GM18909 (cell line): ENCODE measurements at regions not wholly inside any gene's neighbourhood (a gene's known extent, or its start where the extent isn't known, plus 50 kb on each side); places are given as distances from the start of the nearest gene placed in this dataset.
"Not testable (repeated sequence)": the region's sequence is repeated elsewhere in the genome, so short reads cannot be mapped to it uniquely, and the experiment has no call there.

ENCODE experiments used
- ATAC-seq: cut with Tn5 transposase; IDR thresholded peaks from one replicate; pipeline ENCODE4 v1.9.1; 2021; ENCODE audit warnings: mild to moderate bottlenecking; ENCODE audit not compliant: unreplicated experiment, poor library complexity

- no peak for ATAC-seq
Measured at GRCh38 chr6:134622382-134623173, 304.7 kb upstream of the SGK1 start.

- ATAC-seq: no peak
Measured at GRCh38 chr6:134621858-134622257, 303.9 kb upstream of the SGK1 start.

- no peak for ATAC-seq
Measured at GRCh38 chr6:134619789-134620188, 301.9 kb upstream of the SGK1 start.

GRCh38 chr6:134619077-134619476 is 301.2 kb upstream of the SGK1 start:
- ATAC-seq: peak; percentile 76

- no peak for ATAC-seq
Measured at GRCh38 chr6:134614606-134615485, 296.9 kb upstream of the SGK1 start.

GRCh38 chr6:134612128-134612527 is 294.2 kb upstream of the SGK1 start:
- not testable (repeated sequence) for ATAC-seq

- ATAC-seq: no peak
Measured at GRCh38 chr6:134610411-134610810, 292.5 kb upstream of the SGK1 start.

GRCh38 chr6:134609716-134610261 is 291.9 kb upstream of the SGK1 start:
- no peak for ATAC-seq

GRCh38 chr6:134607411-134607810 is 289.5 kb upstream of the SGK1 start:
- no peak for ATAC-seq

- ATAC-seq: no peak
Measured at GRCh38 chr6:134605034-134605433, 287.1 kb upstream of the SGK1 start.

GRCh38 chr6:134604014-134604676 is 286.2 kb upstream of the SGK1 start:
- no peak for ATAC-seq

GRCh38 chr6:134603561-134603960 is 285.6 kb upstream of the SGK1 start:
- no peak for ATAC-seq

GRCh38 chr6:134602123-134602522 is 284.2 kb upstream of the SGK1 start:
- no peak for ATAC-seq

GRCh38 chr6:134600671-134601070 is 282.8 kb upstream of the SGK1 start:
- no peak for ATAC-seq

- no peak for ATAC-seq
Measured at GRCh38 chr6:134599079-134599478, 281.2 kb upstream of the SGK1 start.

- ATAC-seq: no peak
Measured at GRCh38 chr6:134596191-134596590, 278.3 kb upstream of the SGK1 start.

- no peak for ATAC-seq
Measured at GRCh38 chr6:134594881-134595280, 277.0 kb upstream of the SGK1 start.

GRCh38 chr6:134593887-134594286 is 276.0 kb upstream of the SGK1 start:
- no peak for ATAC-seq

GRCh38 chr6:134593442-134593841 is 275.5 kb upstream of the SGK1 start:
- no peak for ATAC-seq

- no peak for ATAC-seq
Measured at GRCh38 chr6:134593024-134593423, 275.1 kb upstream of the SGK1 start.

GRCh38 chr6:134590449-134590848 is 272.5 kb upstream of the SGK1 start:
- no peak for ATAC-seq
